HG02884 (cell line): ENCODE measurements at regions not wholly inside any gene's neighbourhood (a gene's known extent, or its start where the extent isn't known, plus 50 kb on each side); places are given as distances from the start of the nearest gene placed in this dataset.

Experiments
- ATAC-seq: cut with Tn5 transposase; IDR thresholded peaks from one replicate; pipeline ENCODE4 v1.9.1; 2021; ENCODE audit warnings: mild to moderate bottlenecking, moderate library complexity; ENCODE audit not compliant: unreplicated experiment

DNA sequence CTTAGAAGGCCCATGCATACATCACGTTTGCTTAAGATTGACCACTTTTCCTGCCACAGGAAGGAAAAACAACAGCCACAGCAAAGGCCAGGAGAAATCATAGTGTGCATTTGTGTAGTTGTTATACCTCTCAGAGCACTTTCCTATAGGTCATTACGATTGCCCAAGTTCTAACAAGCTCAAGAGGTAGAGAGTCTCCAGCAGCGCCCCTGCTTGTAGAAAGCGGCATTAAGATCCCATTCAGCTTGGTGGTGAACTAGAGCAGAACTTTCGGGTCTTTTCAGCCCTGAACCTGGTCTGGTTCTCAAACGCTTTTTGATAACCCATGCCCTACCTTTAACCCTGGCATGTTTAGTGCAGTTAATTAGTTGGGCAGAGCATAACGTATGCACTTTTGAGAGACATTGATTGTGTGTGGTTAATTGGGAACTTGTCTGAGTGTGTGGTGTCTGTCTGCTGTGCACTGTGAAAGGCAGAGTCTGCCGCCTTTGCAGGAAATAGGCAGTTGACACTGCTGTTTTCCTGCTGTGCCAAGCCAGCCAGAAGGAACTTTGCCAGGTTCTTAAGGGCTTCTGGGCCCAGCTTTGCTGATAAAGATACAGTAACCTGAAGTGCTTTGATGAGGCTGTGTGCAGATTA, 109.9 kb upstream of the CLMP start:
- ATAC-seq: no peak

DNA sequence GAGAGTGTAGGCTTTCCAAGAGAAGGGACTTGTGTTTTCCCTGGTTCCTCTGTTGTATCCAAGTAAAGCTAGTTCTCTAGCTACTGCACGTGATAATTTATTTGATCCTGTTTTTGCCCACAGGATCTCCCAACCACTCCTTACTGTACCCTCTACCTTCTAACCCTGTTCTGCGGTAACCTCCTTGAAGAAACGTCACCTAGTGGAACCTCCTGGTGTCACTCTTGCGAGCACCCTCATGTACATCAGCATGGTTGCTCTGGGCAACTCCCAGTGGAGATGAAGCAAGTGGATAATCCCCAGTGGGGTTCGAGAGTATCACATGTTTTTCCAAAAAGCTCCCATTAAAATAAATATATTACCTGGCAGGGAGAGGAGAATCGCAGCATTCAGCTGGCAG, 108.9 kb upstream of the CLMP start:
- no peak for ATAC-seq

DNA sequence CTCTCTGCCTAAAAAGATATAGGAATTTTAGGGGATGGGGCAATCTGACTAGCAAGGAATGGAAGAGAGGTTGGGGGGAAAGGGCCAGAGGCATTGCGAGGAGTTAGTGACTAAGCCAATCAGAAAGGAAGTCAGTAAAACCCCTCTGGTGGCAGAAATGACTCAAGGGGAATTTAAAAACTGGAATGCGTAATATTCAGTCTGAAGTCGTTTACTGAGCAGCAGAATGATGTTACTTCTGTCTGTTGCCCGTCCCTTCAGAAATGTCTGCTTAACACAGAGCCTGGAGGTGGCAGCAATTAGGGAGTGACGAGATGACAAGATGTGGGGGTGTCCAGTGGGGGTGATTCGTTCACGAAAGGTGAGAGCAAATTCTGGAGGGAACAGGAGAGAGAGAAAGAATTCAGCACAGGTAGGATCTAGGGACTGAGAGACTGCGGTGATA, 107.7 kb upstream of the CLMP start:
- peak; percentile 48 for ATAC-seq

DNA sequence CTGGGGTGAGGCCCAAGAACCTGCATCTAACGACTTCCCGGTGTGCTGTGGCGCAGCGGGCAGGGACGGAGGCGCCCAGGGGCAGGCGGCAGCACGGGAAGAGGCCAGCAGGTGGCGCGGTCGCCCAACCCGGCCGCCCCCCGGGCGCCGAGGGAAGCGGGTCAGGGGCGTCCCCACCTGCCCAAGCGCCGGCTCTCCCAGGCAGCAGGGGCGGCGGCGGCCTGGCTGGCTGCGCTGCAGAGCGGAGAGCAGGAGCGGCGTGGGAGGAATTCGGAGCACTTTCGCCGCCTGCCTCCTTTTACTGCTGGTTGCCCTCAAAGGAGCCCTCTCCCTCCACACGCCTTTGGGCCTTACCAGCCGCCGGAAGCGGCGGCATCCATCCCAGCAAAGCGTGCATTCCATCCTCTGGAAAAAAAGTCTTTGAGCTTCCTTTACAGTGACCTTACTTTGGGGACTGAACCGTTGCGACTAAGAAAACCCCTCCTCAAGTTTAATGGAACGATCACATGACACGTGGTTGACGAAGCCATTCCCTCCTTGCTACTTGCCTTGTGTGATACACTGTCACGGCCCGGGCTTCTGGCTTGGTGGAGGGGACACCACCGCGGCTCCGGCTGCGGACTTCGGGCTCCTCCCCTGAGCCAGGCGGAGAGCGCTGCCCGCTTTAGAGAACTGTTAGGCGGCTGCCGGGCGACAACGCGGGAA, 106.8 kb upstream of the CLMP start:
- peak; percentile 67 for ATAC-seq

DNA sequence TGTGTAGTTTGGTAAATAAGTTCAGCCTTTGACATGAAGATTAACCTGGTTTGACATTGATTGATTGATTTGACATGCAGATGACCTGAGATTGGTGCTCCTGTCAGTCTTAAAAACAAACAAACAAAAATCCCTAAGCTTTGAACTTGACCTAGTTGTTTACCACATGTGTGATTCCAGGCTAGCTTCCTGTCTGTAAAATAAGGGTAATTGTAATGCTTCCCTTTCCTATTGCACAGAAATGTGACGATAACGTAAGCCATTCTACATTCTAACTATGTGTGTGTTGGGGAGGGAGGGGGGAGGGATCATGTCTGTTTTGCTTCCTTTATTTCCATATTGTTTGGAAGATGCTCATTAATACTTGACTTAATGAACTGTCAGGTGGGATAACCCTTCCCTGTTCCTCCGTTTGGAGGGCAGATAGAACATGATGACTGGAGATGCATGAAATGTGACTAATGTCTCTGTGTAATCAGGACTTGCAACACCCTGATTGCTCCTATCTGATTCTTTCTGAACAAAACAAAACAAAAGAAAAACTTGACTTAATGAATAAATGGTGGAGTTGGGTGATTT, 106.1 kb upstream of the CLMP start:
- no peak for ATAC-seq

DNA sequence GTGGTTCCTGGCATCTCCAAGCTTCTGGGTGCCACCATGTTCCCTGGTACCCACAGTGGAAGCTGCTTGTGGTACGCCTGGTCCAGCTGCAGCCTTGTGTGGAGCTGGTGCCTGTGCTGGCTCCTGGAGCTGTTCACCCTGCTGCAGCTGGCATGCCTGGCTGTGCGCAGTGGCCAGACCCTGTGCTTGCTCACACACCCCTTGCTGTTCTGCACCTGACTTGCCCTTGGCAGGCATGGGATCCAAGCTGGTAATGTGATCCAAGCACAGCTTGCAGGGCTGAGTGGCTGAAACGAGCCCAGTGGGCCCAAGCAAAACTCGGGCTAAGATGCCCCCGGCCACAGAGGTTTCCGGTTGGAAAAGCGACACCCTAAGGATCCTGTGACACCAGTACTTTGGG, 104.7 kb upstream of the CLMP start:
- ATAC-seq: no peak

DNA sequence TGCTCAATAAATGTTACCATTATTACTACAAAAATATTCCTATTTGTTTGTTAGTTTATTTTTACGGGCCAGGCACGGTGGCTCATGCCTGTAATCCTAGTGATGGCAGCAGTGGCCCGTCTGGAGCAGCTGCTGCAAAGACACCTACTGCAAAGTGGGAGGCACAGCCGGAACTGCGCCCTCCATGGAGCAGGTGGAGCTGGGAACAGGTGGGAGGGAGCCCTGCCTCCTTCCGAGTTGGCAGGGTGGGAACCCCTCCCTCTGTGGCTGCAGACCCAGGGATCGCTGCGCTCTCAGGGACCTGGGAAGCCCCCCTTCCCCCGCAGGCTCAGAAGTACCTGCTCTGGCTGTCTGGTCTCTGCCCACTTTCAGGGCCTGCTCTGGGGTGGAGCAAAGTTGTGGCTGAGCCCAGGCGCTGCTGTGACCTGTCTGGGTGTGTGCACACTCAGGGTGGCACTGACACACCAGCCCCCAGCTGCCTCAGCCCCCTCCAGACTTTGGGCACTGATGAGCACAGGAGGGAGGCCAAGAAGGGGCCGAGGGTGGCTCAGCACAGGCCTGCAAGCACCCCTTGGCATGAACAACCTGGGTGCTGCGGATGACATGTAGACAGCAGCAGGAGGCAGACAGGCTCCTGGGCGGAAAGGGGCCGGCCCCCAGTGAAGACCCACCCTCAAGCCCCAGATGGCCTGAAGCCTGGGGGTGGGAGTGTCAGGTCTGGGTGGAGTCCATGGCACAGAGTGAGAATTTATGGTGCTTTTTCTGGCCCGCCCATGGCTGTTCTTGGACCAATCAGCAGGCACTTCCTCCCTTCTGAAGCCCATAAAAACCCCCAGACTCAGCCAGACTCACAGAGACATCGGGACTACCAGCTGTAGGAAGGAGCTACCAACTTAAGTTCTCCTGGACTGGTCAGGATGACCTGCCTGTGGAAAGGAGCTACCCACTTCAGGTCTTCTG, 103.7 kb upstream of the CLMP start:
- ATAC-seq: no peak

DNA sequence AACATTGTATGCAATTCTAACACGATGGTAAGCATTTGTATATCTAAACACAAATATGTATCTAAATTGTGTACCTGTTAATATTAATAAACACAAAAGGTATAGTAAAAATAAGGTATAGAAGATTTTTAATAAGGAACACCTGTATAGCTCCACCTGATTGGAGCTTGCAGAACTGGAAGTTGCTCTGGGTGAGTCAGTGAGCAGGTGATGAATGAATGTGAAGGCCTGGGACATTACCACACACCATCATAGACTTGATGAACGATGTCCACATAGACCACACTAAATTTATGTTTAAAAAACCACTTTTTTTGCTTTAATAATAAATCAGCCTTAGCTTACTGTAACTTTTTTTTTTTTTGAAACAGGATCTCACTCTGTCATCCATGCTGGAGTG, 97.6 kb upstream of the CLMP start:
- no peak for ATAC-seq

DNA sequence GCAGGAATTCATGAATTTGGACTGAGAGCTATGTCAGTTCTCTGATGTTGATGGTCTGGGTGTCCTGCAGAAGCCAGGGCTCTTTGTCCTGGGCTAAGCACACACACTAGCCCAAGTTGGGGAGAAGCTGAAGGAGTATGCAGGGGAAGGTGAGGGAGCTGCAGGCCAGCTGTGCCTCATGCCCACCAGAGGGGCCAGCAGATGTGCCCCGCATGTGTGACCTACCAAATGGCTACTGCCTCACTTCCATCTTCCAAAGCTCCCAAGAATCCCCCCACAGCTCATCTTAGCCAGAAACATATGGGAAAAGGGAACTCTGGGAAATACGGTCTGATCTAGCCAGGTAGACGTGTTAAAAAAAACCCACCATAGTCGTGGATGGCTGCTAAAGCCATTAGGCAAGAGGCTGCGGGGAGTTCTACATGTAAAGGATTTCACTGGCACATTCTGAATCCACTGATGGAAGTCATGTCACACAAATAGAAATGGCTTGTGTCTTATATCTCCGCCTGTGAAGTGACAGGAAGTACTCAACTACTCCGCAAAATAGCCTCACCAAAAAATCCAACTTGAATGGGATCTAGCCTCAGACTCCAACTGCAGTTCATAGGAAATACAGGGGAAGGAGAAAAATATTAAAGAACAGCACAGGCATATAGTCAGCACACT, 96.3 kb upstream of the CLMP start:
- ATAC-seq: no peak

DNA sequence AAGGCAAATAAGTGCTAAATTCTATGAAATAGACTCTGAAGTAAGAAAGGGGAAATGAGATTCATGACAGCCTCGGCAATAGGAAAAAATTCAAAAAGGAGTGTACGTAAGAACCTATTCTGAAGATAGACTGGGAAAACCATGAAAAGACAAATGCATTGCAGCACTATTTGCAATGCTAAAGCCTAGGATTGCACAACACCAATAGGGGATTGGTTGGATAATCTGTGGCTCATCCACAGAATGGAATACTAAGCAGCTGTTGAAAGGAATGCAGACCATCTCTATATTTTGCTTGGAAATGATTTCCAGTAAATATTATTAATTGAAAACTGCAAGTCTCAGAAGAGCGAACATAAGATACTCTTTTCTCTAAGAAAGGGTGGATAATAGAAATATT, 91.7 kb upstream of the CLMP start:
- no peak for ATAC-seq

DNA sequence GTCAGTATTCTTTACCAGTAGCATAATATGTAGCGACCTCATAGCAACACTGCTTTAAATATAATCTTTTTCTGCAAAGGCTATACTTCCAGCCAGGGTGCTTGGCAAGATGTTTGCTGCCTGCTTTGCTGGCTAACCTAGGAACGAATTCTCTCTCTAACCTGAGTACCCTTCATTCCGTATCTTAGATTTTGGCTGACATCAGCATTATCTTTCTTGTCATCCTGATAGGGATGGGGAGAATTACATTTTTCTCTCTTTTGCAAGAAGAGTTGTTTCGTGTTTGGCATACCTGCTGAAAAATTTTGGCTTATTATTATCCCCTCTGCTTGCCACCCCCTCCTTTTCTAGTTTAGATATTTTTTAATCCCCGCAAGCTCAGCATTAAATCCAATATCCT, 91.2 kb upstream of the CLMP start:
- no peak for ATAC-seq

DNA sequence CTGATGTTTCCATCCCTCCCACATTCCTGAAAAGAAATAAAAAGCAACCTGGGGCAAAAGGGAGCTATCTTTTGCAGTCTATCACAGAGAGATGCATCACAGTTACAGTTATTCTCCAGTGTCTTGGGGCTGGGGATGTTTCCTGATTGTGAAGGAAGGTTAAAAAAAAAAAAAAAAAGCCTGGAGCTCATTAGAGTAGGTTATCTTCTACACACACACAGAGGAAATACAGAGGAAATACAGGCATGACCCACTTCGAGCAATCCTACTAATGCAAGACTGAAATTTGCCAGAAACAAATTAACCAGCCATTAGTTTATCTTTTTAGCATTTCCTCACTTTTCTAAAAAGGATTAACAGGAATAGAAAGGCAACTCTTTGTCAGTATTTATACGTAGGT, 89.4 kb upstream of the CLMP start:
- ATAC-seq: no peak

DNA sequence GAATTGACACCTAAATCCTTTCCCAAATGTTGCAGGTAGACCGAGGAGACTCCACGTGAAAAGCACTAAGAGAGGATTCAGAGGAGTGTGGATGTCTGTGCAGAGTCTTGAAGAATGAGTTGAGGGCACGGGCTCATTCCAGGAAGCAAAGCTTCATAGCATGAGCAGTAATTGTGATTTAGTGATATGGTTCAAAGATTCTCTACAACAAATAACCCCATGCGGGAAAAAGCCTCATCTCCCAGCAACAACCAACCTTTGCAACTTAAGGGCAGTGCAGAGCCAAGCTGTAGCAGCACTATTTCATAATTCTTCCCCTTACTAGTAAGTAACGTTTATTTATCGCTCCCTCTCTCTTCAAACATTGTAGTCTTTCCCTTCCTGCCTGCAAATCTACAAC, 87.5 kb upstream of the CLMP start:
- ATAC-seq: no peak

DNA sequence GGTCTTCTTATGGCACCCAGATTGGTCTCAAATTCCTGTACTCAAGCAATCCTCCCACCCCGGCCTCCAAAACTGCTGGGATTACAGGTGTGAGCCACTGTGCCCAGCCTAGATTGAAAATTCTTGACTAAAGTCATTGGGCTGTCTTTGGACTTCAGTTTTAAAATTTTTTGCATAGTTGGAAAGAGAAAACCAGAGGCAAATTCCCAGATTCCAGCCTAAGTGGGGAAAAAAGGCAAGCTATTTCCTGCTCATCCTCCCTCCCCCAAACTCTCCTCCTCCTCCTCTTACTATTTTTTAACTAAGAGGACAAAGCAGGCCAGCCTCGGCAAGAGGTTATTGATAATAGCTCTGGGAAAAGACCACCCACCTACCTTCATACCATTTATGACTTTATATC, 78.6 kb upstream of the CLMP start:
- no peak for ATAC-seq

DNA sequence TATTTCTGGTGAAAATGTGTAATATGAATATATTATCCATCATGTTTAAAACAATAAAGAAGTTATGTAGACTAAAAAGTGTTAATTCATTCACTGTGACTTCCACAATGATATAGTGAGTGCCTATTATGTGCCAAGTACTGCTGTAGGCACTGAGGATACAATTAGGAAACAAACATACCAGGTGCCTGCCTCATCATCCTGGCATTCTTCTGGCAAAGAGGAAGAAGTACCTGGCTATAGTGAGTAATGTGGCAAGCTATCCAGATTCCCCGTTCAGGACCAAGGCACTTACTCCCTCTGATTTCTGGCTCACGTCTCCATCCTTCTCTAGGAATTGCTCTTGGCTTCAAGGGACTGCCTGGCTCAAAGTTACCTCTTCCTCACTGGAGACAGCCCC, 77.5 kb upstream of the CLMP start:
- no peak for ATAC-seq

DNA sequence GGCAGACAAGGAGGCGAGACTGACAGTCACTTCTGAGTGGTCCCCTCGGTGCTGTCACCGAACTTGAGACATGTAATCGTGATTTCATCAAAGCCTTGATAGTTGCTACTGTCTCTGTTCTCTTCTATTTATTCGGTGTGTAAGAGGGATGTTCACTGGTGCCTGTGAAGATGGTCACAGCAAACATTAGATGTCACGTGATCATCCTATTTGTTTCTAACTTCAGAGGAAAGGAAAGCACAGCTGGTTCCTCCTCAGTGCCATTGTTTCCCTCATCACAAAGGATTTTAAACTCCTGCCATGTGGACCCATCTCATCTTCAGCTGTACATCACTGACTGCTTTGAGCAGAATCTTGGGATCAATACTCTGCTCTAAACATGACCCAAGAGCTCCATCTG, 73.1 kb upstream of the CLMP start:
- ATAC-seq: no peak

DNA sequence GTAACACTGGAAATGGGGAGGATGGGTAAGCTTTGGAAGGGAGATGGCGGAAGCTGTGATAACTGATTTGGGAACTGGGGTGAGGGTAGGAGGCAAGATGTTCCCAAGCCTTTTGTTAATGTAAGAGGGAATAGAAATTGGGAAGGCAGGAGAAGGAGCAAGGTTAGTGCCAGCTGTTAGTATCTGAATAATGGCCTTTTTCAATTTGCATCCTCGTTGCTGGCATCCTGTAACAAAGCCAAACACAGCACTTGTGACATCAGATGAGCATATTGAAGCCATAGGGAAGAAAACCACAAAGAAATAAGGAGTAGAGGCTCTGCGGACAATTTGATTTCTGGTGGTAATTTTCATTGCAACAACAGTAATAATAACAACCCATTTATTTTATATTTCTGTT, 70.9 kb upstream of the CLMP start:
- ATAC-seq: no peak

DNA sequence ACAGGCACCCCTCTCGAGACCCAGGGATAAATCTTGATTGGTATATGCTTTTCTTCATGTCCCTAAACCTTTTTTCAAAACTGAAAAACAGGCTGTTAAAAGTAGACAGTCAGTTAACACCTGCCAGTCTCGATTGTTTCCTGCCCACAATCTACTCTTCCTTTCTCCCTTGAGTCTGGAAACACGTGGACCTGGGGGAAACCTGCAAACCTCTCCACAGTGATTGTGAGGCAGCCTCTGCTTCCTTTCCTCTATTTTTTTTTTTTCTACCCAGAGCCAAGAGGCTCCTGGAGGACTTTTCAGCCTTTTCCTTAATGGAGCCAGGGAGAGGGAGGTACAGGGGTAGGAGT, 69.4 kb upstream of the CLMP start:
- ATAC-seq: no peak

DNA sequence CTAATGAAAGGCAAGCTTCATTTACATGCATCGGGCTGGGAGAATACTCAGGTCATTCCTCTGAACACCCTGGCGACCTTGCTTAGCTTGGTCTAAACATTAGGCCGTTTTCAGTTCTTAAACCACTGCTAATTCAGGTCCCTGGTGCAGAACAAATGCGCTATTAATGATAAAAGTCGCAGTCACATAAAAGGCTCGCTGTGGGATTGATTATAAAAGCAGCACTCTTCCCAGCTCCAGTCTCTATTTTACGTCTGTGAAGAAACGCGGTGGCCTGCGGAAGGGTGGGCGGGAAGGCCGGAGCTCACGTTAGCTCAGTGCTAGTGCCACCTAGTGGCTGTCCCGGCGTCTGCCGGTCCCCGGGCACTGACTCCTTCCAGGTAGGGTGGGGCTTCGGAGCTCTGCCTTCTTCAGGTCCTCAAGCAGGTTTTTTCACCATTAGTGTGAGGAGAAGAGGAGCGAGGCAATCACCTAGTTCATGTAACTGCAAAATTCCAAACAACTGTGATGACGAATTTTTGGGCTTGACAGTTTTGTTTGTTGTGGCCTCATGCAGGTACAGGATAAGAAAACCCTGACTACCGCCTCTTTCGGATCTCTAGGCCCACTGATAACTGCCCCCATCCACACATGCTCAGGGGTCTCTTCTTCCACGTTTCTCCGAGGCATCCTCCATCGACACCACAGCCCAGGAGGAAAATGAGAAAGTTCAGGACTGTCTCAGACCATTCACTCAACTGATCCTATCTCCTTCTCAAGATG, 66.5 kb upstream of the CLMP start:
- no peak for ATAC-seq

DNA sequence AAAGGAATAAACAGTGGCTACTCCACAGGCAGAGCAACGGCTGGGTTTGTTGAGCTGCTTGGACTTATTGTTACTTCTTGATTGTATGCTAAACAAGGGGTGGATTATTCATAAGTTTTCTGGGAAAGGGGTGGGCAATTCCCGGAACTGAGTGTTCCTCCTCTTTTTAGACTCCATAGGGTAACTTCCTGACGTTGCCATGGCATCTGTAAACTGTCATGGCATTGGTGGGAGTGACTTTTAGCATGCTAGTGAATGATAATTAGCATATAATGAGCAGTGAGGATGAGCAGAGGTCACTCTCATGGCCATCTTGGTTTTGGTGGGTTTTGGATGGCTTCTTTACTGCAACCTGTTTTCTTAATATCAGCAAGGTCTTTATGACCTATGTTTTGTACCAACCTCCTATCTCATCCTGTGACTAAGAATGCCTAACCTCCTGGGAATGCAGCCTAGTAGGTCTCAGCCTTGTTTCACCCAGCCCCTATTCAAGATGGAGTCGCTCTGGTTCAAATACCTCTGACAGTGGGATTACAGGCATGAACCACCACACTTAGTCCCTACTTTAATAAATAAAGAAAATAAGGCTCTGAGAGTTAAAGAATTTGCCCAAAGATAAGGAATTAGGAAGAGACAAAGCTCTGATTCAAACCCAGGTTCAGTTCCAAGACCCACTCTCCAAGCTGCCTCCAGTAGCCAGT, 65.6 kb upstream of the CLMP start:
- no peak for ATAC-seq
